ENCODE measurements at regions not wholly inside any gene's neighbourhood (a gene's known extent, or its start where the extent isn't known, plus 50 kb on each side); places are given as distances from the start of the nearest gene placed in this dataset.

DNA sequence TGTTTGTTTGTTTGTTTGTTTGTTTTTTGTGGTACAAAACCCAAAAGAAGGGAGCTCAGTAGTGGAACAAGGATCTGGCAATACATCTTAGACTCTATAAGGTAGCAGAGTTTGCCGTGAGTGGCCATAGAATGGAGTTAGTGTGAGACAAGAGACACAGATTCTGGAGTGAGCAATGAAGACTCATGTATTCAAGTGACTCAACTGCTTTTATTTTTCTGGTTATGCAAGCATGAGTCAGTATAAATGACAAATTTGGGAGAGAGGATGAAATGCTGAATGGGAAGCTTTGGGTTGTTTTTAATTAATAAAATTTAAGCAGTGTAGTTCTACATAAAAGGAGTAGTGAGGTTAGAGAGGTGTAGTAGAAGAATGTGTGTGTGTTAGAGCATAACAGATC lies 143.6 kb upstream of the ANO5 start:
- no peak overlapping the region for H3K4me3 ChIP-seq (ENCODE audit: low read depth, low read length)
- TF ChIP-seq, protein P1, sequence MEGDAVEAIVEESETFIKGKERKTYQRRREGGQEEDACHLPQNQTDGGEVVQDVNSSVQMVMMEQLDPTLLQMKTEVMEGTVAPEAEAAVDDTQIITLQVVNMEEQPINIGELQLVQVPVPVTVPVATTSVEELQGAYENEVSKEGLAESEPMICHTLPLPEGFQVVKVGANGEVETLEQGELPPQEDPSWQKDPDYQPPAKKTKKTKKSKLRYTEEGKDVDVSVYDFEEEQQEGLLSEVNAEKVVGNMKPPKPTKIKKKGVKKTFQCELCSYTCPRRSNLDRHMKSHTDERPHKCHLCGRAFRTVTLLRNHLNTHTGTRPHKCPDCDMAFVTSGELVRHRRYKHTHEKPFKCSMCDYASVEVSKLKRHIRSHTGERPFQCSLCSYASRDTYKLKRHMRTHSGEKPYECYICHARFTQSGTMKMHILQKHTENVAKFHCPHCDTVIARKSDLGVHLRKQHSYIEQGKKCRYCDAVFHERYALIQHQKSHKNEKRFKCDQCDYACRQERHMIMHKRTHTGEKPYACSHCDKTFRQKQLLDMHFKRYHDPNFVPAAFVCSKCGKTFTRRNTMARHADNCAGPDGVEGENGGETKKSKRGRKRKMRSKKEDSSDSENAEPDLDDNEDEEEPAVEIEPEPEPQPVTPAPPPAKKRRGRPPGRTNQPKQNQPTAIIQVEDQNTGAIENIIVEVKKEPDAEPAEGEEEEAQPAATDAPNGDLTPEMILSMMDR (IDR thresholded peaks at IDR 0.05; ENCODE audit: borderline replicate concordance, insufficient read depth, low read depth, low read length): no peak

GRCh38 chr11:22065472-22065871 lies 127.4 kb upstream of the ANO5 start:
- H3K4me3 ChIP-seq (ENCODE audit: low read depth, low read length): no peak overlapping the region
- TF ChIP-seq, protein P1 (IDR thresholded peaks at IDR 0.05; ENCODE audit: borderline replicate concordance, insufficient read depth, low read depth, low read length): no peak

DNA sequence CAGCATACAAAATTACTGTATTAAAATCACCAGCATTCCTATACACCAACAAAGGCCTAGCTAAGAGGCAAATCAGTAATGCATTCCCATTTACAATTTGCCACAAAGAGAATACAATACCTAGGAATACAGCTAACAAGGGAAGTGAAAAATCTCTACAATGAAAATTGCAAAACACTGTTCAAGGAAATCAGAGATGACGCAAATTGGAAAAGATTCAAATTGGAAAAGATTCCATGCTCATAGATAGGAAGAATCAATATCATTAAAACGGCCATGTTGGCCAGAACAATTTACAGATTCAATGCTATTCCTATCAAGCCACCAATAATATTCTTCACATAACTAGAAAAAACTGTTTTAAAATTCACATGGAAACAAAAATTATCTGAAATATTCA lies 123.0 kb upstream of the ANO5 start:
- TF ChIP-seq, protein P1 (IDR thresholded peaks at IDR 0.05; ENCODE audit: borderline replicate concordance, insufficient read depth, low read depth, low read length): no peak

GRCh38 chr11:22076271-22076930 lies 116.5 kb upstream of the ANO5 start:
- TF ChIP-seq, protein P1 (IDR thresholded peaks at IDR 0.05; ENCODE audit: borderline replicate concordance, insufficient read depth, low read depth, low read length): no peak
- H3K4me3 ChIP-seq (ENCODE audit: low read depth, low read length): no peak overlapping the region

More for the DNA sequence above, 123.0 kb upstream of the ANO5 start:
- no peak overlapping the region for H3K4me3 ChIP-seq (ENCODE audit: low read depth, low read length)

DNA sequence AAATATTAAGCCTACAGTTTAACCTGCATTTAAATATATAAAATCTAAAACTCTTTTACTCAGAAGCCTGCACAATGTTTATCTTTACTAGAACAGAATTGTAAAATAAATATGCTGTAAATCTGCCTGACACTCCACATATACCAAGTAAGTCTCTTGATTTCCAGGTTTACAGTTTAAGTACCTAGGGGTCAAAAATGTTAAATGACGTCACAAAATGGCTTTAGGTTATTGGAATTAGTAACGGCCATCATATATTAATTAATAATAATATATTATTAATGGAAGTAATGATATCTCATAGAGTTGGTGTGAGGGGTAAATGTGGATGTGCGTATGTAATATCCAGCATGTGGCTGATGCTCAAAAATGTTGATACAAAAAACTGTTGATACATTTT lies 114.8 kb upstream of the ANO5 start:
- TF ChIP-seq, protein P1 (IDR thresholded peaks at IDR 0.05; ENCODE audit: borderline replicate concordance, insufficient read depth, low read depth, low read length): no peak
- no peak overlapping the region for H3K4me3 ChIP-seq (ENCODE audit: low read depth, low read length)

- no peak overlapping the region for H3K4me3 ChIP-seq (ENCODE audit: low read depth, low read length)
- TF ChIP-seq, protein P1 (IDR thresholded peaks at IDR 0.05; ENCODE audit: borderline replicate concordance, insufficient read depth, low read depth, low read length): no peak
Observed at GRCh38 chr11:22079133-22079872, 113.6 kb upstream of the ANO5 start.

DNA sequence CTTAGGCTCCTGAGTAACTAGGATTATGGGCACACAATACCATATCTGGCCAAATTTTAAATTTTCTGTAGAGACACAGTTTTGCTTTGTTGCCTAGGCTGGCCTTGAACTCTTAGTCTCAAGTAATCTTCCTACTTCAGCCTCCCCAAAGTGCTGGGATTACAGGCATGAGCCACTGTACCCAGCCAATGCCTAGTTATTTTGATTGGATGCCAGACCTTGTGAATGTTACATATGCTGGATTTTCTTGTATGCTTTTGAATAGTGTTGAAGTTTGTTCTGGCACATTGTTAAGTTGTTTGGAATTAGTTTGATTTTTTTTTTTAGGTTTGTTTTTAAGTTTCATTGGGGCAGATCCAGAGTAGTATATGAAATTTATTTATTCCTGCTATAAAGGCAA lies 110.7 kb upstream of the ANO5 start:
- TF ChIP-seq, protein P1 (IDR thresholded peaks at IDR 0.05; ENCODE audit: borderline replicate concordance, insufficient read depth, low read depth, low read length): no peak
- no peak overlapping the region for H3K4me3 ChIP-seq (ENCODE audit: low read depth, low read length)

Data from GM12875 (cell line).